T-helper 2 cell (primary cell): ENCODE measurements at regions not wholly inside any gene's neighbourhood (a gene's known extent, or its start where the extent isn't known, plus 50 kb on each side); places are given as distances from the start of the nearest gene placed in this dataset.
"Not testable (repeated sequence)": the region's sequence is repeated elsewhere in the genome, so short reads cannot be mapped to it uniquely, and the experiment has no call there.

Experiments
- DNase-seq, 5 experiments: peaks; one replicate each; pipeline versions ENCODE4 v3.0.0 to v3.0.0-alpha.2; 2012 to 2022

GRCh38 chr2:193377789-193378188 lies 1183.1 kb upstream of the TMEFF2 start:
- DNase-seq, result peak in 1 of 5 experiments; percentile 6

- no peak for DNase-seq
These were observed 1178.4 kb upstream of the TMEFF2 start for GRCh38 chr2:193373120-193373519.

GRCh38 chr2:193371200-193371599 lies 1176.5 kb upstream of the TMEFF2 start:
- DNase-seq, result no peak

GRCh38 chr2:193368615-193369014 lies 1173.9 kb upstream of the TMEFF2 start:
- DNase-seq, result no peak

GRCh38 chr2:193357508-193357907 lies 1162.8 kb upstream of the TMEFF2 start:
- DNase-seq, result no peak

- not testable (repeated sequence) for DNase-seq
These were observed 1158.0 kb upstream of the TMEFF2 start for GRCh38 chr2:193352665-193353242.

GRCh38 chr2:193350509-193350908 lies 1155.8 kb upstream of the TMEFF2 start:
- no peak for DNase-seq

GRCh38 chr2:193349642-193350041 lies 1154.9 kb upstream of the TMEFF2 start:
- no peak for DNase-seq

- DNase-seq, result no peak
These were observed 1153.3 kb upstream of the TMEFF2 start for GRCh38 chr2:193348055-193348454.

- no peak for DNase-seq
These were observed 1142.0 kb upstream of the TMEFF2 start for GRCh38 chr2:193336781-193337180.

- no peak for DNase-seq
These were observed 1139.7 kb upstream of the TMEFF2 start for GRCh38 chr2:193334401-193334800.

- DNase-seq, result no peak
These were observed 1138.8 kb upstream of the TMEFF2 start for GRCh38 chr2:193333539-193333938.

GRCh38 chr2:193332941-193333340 lies 1138.2 kb upstream of the TMEFF2 start:
- DNase-seq, result no peak

- DNase-seq, result no peak
These were observed 1136.9 kb upstream of the TMEFF2 start for GRCh38 chr2:193331676-193332075.

GRCh38 chr2:193326296-193326695 lies 1131.6 kb upstream of the TMEFF2 start:
- no peak for DNase-seq

GRCh38 chr2:193315428-193316091 lies 1120.8 kb upstream of the TMEFF2 start:
- DNase-seq, result no peak

GRCh38 chr2:193303464-193303863 lies 1108.7 kb upstream of the TMEFF2 start:
- no peak for DNase-seq

GRCh38 chr2:193294371-193294770 lies 1099.6 kb upstream of the TMEFF2 start:
- no peak for DNase-seq

GRCh38 chr2:193279361-193279760 lies 1084.6 kb upstream of the TMEFF2 start:
- no peak for DNase-seq

GRCh38 chr2:193276988-193277387 lies 1082.3 kb upstream of the TMEFF2 start:
- no peak for DNase-seq

GRCh38 chr2:193276560-193276959 lies 1081.8 kb upstream of the TMEFF2 start:
- no peak for DNase-seq

- no peak for DNase-seq
These were observed 1081.3 kb upstream of the TMEFF2 start for GRCh38 chr2:193276069-193276468.

GRCh38 chr2:193272011-193272410 lies 1077.3 kb upstream of the TMEFF2 start:
- no peak for DNase-seq

GRCh38 chr2:193270816-193271215 lies 1076.1 kb upstream of the TMEFF2 start:
- DNase-seq, result no peak

- DNase-seq, result no peak
These were observed 1072.8 kb upstream of the TMEFF2 start for GRCh38 chr2:193267496-193268002.
